ENCODE measurements at regions not wholly inside any gene's neighbourhood (a gene's known extent, or its start where the extent isn't known, plus 50 kb on each side); places are given as distances from the start of the nearest gene placed in this dataset.

GRCh38 chr4:56217343-56217890 is 169.9 kb downstream of the AASDH start (continued):
- TF ChIP-seq ATF2 (IDR thresholded peaks at IDR 0.05; ENCODE audit: low read length) (no peak), NRF1 (IDR thresholded peaks at IDR 0.05; ENCODE audit: low read depth, low read length) (no peak), JUN (IDR thresholded peaks at IDR 0.05; ENCODE audit: low read depth, low read length) (no peak), SIN3A (conservative IDR thresholded peaks at IDR 0.05 in 1 of 2, IDR thresholded peaks at IDR 0.05 in 1 of 2; ENCODE audit: low read depth in 1 of 2, low read length in 2 of 2) (no peak), POLR2AphosphoS5 (IDR thresholded peaks at IDR 0.05; ENCODE audit: low read depth, low read length) (no peak), BCL11A (IDR thresholded peaks at IDR 0.05; ENCODE audit: low read depth in 2 of 2, low read length in 2 of 2) (no peak), ASH2L (IDR thresholded peaks at IDR 0.05; ENCODE audit: low read length) (no peak), RXRA (IDR thresholded peaks at IDR 0.05; ENCODE audit: insufficient read depth, low read depth, low read length) (no peak)
